ENCODE measurements at regions not wholly inside any gene's neighbourhood (a gene's known extent, or its start where the extent isn't known, plus 50 kb on each side); places are given as distances from the start of the nearest gene placed in this dataset.

DNA sequence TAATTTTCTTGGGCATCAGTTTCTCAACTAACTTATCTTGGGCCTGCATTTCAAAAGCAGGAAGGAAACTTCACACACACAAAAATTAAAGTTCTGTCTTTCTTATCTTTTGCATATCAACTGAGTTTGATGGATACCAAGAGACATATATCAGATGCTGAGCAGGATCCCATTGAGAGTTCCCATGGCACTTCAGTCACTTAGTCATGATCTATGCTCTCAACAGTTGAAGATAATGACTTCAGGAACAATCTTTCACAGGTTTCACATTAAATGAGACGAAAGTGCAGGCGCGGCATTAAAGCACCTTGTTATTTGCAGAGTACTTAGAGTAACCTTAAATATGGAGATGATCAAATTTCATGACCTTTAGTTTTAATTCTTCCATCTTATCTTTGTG lies 2139.8 kb upstream of the CELF4 start:
- TF ChIP-seq CTCF (IDR thresholded peaks at IDR 0.05; ENCODE audit: insufficient read depth, low read length, poor library complexity, severe bottlenecking) (no peak), EZH2phosphoT487 (conservative IDR thresholded peaks at IDR 0.05; ENCODE audit: low read length) (no peak)

Measured in SU-DHL-6 (cell line).